ENCODE measurements at regions not wholly inside any gene's neighbourhood (a gene's known extent, or its start where the extent isn't known, plus 50 kb on each side); places are given as distances from the start of the nearest gene placed in this dataset.

GRCh38 chr4:8675906-8676305 is 83.3 kb downstream of the CPZ start:
- Histone ChIP-seq H3K56ac (replicated peaks; ENCODE audit: insufficient read length, low read depth, low read length) (no peak overlapping the region), H3K79me1 (ENCODE audit: low read depth, low read length) (no peaks in the 10 kb centered on the region), H2BK120ac (replicated peaks; ENCODE audit: low read depth, low read length) (no peak overlapping the region), H3K23ac (ENCODE audit: insufficient read length) (no peak overlapping the region), H3K9me3 (ENCODE audit: insufficient read depth in 2 of 2, low read depth in 1 of 2, low read length in 1 of 2) (no peaks in the 10 kb centered on the region), H2AK5ac (ENCODE audit: low read depth, low read length) (no peak overlapping the region), H2AFZ (ENCODE audit: low read length) (no peak overlapping the region), H4K20me1 (replicated peaks in 1 of 2; ENCODE audit: control insufficient read depth in 1 of 2, insufficient read depth in 2 of 2, low read length in 2 of 2) (no peaks in the 10 kb centered on the region), H3K36me3 (ENCODE audit: control insufficient read depth in 2 of 4, insufficient read depth in 4 of 4, low read length in 3 of 4) (no peaks in the 10 kb centered on the region), H2BK12ac (ENCODE audit: low read depth, low read length) (no peak overlapping the region), H2BK15ac (ENCODE audit: low read length) (no peak overlapping the region), H2BK20ac (ENCODE audit: low read length) (no peak overlapping the region), H3K27me3 (replicated peaks in 1 of 4; ENCODE audit: control insufficient read depth in 3 of 4, extremely low read depth in 1 of 4, insufficient read depth in 3 of 4, low read length in 3 of 4) (peaks cover 0 to 2% (median under 1%) of the 10 kb centered on the region in 4 experiments; a peak in 2 of 7 replicates), H4K5ac (ENCODE audit: insufficient read length, low read depth, low read length) (no peak overlapping the region), H3K79me2 (ENCODE audit: control insufficient read depth in 1 of 2, insufficient read depth in 2 of 2, low read length in 2 of 2) (no peaks in the 10 kb centered on the region), H3K9ac (replicated peaks in 1 of 4; ENCODE audit: extremely low read depth in 1 of 4, low read depth in 3 of 4, low read length in 3 of 4) (no peak overlapping the region), H3K23me2 (ENCODE audit: low read depth, low read length) (no peaks in the 10 kb centered on the region), H3K14ac (ENCODE audit: insufficient read length) (no peak overlapping the region), H2BK5ac (ENCODE audit: low read depth, low read length) (no peak overlapping the region), H4K91ac (replicated peaks; ENCODE audit: insufficient read length, low read length) (no peak overlapping the region), H3K4me3 (ENCODE audit: extremely low read depth in 1 of 4, insufficient read depth in 2 of 4, low read depth in 3 of 4, low read length in 4 of 4) (no peak overlapping the region), H3K4me2 (ENCODE audit: insufficient read depth in 1 of 2, low read depth in 2 of 2, low read length in 2 of 2) (no peak overlapping the region), H3K4ac (replicated peaks; ENCODE audit: insufficient read length, low read depth, low read length) (no peak overlapping the region), H3K4me1 (replicated peaks in 1 of 4; ENCODE audit: control insufficient read depth in 3 of 4, insufficient read depth in 4 of 4, low read length in 3 of 4) (no peaks in the 10 kb centered on the region), H3K18ac (ENCODE audit: extremely low read depth, low read length) (no peak overlapping the region), H3K27ac (ENCODE audit: low read depth, low read length) (no peak overlapping the region), H4K8ac (ENCODE audit: extremely low read depth, insufficient read depth, low read length) (no peak overlapping the region)
- TF ChIP-seq BCL11A (IDR thresholded peaks at IDR 0.05; ENCODE audit: low read depth in 2 of 2, low read length in 2 of 2) (no peak), POLR2A (IDR thresholded peaks at IDR 0.05; ENCODE audit: control extremely low read depth in 1 of 2, low read depth in 2 of 2, low read length in 2 of 2) (no peak), GTF2F1 (IDR thresholded peaks at IDR 0.05; ENCODE audit: borderline replicate concordance, low read depth, low read length) (no peak), HDAC6 (IDR thresholded peaks at IDR 0.05; ENCODE audit: low read depth, low read length) (no peak), TAF7 (optimal IDR thresholded peaks at IDR 0.05; ENCODE audit: borderline replicate concordance, low read depth, low read length) (no peak), CTCF (IDR thresholded peaks at IDR 0.05; ENCODE audit: control extremely low read depth in 1 of 3, insufficient read depth in 1 of 3, low read depth in 1 of 3, low read length in 3 of 3) (no peak), CREB1 (IDR thresholded peaks at IDR 0.05) (no peak), SRF (IDR thresholded peaks at IDR 0.05; ENCODE audit: low read depth, low read length) (no peak), TEAD4 (IDR thresholded peaks at IDR 0.05; ENCODE audit: low read depth, low read length) (no peak), POLR2AphosphoS5 (IDR thresholded peaks at IDR 0.05; ENCODE audit: low read depth, low read length) (no peak)
- DNase-seq (ENCODE audit: low read depth in 1 of 2, low spot score in 2 of 2), result no peak
- 81% methylated on average over 7 of the region's 7 CpGs; no CpG with 5 or more reads in 1 of the 2 experiments for WGBS, 2 experiments (ENCODE audit: extremely low coverage in 1 of 2, insufficient coverage in 1 of 2, insufficient read length in 1 of 2, insufficient replicate concordance in 2 of 2, low coverage in 1 of 2, low lambda C conversion rate in 2 of 2, missing lambda C conversion rate in 1 of 2)
- no peak for FAIRE-seq
- ChIA-PET CTCF (ENCODE audit: partially characterized antibody) (interaction anchor here (0.7 to 1.1 kb wide), 3 partner anchors 11 to 244 kb away, joined by 3 to 4 read pairs (median 3); no protein-coding TSS in a partner anchor), POLR2A (ENCODE audit: partially characterized antibody) (no interaction called here)

Measured in H1 (cell line).